OCI-LY3 (cell line): ENCODE measurements at regions not wholly inside any gene's neighbourhood (a gene's known extent, or its start where the extent isn't known, plus 50 kb on each side); places are given as distances from the start of the nearest gene placed in this dataset.

ENCODE experiments used
- H2AFZ ChIP-seq: fragments of 200-600, 300-600 bp; shearing (Covaris generic); 2 replicates; pipeline ENCODE4 v1.6.0; 2014; ENCODE audit warnings: antibody characterized with exemption, low read depth, low read length
- H3K27ac ChIP-seq: fragments of 200-600, 300-600 bp; sonication (generic); 2 replicates; pipeline ENCODE4 v1.5.1; 2014; ENCODE audit warnings: mild to moderate bottlenecking, low read length, moderate library complexity, mixed read lengths
- H3K27me3 ChIP-seq: fragments of 200-600, 300-600 bp; sonication (generic); 2 replicates; pipeline ENCODE4 v1.6.1; 2014; ENCODE audit warnings: low read depth, low read length, mixed read lengths
- H3K36me3 ChIP-seq: fragments of 200-600, 300-600 bp; sonication (generic); replicated peaks from 2 replicates; pipeline ENCODE3; 2014; ENCODE audit warnings: low read depth, low read length, mixed read lengths
- H3K4me1 ChIP-seq: fragments of 300-600, 200-600 bp; sonication (generic); 2 replicates; pipeline ENCODE4 v1.6.1; 2014; ENCODE audit warnings: low read length, mixed read lengths
- H3K4me2 ChIP-seq: fragments of 200-600, 300-600 bp; sonication (generic); 2 replicates; pipeline ENCODE4 v1.6.1; 2014; ENCODE audit warnings: low read length, mixed read lengths
- H3K4me3 ChIP-seq: fragments of 300-600, 200-600 bp; sonication (generic); 2 replicates; pipeline ENCODE4 v1.5.1; 2014; ENCODE audit warnings: antibody characterized with exemption, mild to moderate bottlenecking, low read length, moderate library complexity
- H3K79me2 ChIP-seq: fragments of 300-600, 200-600 bp; shearing (Covaris generic); 2 replicates; pipeline ENCODE4 v1.6.1; 2014; ENCODE audit warnings: mild to moderate bottlenecking, low read length, mixed read lengths
- H3K9ac ChIP-seq: fragments of 300-600, 200-600 bp; shearing (Covaris generic); 2 replicates; pipeline ENCODE4 v1.6.0; 2014; ENCODE audit warnings: mild to moderate bottlenecking, low read length, moderate library complexity
- H3K9me3 ChIP-seq: fragments of 200-600, 300-600 bp; shearing (Covaris generic); 2 replicates; pipeline ENCODE4 v1.6.1; 2014; ENCODE audit warnings: low read length, mixed read lengths; ENCODE audit not compliant: insufficient read depth
- H4K20me1 ChIP-seq: fragments of 200-600, 300-600 bp; sonication (generic); 2 replicates; pipeline ENCODE4 v1.6.1; 2016; ENCODE audit warnings: low read length, mixed read lengths; ENCODE audit not compliant: insufficient read depth
- EZH2phosphoT487 ChIP-seq: fragments of 200-600 bp; shearing (Covaris generic); IDR thresholded peaks from 2 replicates; pipeline ENCODE4 v1.6.1; 2018; ENCODE audit warnings: antibody characterized with exemption, mixed run types, low read depth
- TF ChIP-seq, protein P1 (sequence below): fragments of 200-600, 300-600 bp; sonication (generic); IDR thresholded peaks from 2 replicates; pipeline ENCODE4 v1.5.1; 2014; ENCODE audit warnings: antibody characterized with exemption, low read length, low read depth

- no peaks in the 10 kb centered on the region for H3K36me3 ChIP-seq
- H3K9me3 ChIP-seq = no peaks in the 10 kb centered on the region
- H3K27me3 ChIP-seq = no peaks in the 10 kb centered on the region
- TF ChIP-seq, protein P1, sequence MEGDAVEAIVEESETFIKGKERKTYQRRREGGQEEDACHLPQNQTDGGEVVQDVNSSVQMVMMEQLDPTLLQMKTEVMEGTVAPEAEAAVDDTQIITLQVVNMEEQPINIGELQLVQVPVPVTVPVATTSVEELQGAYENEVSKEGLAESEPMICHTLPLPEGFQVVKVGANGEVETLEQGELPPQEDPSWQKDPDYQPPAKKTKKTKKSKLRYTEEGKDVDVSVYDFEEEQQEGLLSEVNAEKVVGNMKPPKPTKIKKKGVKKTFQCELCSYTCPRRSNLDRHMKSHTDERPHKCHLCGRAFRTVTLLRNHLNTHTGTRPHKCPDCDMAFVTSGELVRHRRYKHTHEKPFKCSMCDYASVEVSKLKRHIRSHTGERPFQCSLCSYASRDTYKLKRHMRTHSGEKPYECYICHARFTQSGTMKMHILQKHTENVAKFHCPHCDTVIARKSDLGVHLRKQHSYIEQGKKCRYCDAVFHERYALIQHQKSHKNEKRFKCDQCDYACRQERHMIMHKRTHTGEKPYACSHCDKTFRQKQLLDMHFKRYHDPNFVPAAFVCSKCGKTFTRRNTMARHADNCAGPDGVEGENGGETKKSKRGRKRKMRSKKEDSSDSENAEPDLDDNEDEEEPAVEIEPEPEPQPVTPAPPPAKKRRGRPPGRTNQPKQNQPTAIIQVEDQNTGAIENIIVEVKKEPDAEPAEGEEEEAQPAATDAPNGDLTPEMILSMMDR = no peak
- no peak for TF ChIP-seq EZH2phosphoT487
- no peak overlapping the region for H3K9ac ChIP-seq
- no peak overlapping the region for H3K27ac ChIP-seq
- no peak overlapping the region for H3K4me2 ChIP-seq
- H3K4me3 ChIP-seq = no peak overlapping the region
- H2AFZ ChIP-seq = no peak overlapping the region
- no peaks in the 10 kb centered on the region for H3K79me2 ChIP-seq
- no peaks in the 10 kb centered on the region for H4K20me1 ChIP-seq
- no peaks in the 10 kb centered on the region for H3K4me1 ChIP-seq
These were observed 90.1 kb upstream of the FAM169A start for GRCh38 chr5:74956278-74956677.

- H3K27ac ChIP-seq = no peak overlapping the region
- no peak for TF ChIP-seq EZH2phosphoT487
- TF ChIP-seq, protein P1 = no peak
- H3K4me3 ChIP-seq = no peak overlapping the region
- no peaks in the 10 kb centered on the region for H3K36me3 ChIP-seq
- no peaks in the 10 kb centered on the region for H3K9me3 ChIP-seq
- no peak overlapping the region for H3K9ac ChIP-seq
- H2AFZ ChIP-seq = no peak overlapping the region
- H3K27me3 ChIP-seq = 0 out of 2 replicates have a peak, but pooled peaks cover 6% of the 10 kb centered on the region
- H3K79me2 ChIP-seq = no peaks in the 10 kb centered on the region
- H3K4me1 ChIP-seq = no peaks in the 10 kb centered on the region
- H4K20me1 ChIP-seq = no peaks in the 10 kb centered on the region
- H3K4me2 ChIP-seq = no peak overlapping the region
These were observed 88.7 kb upstream of the FAM169A start for GRCh38 chr5:74954919-74955318.

GRCh38 chr5:74953937-74954720 is 87.9 kb upstream of the FAM169A start:
- Histone ChIP-seq H3K9ac (no peak overlapping the region), H3K36me3 (no peaks in the 10 kb centered on the region), H3K4me1 (no peaks in the 10 kb centered on the region), H3K9me3 (no peaks in the 10 kb centered on the region), H3K27ac (no peak overlapping the region), H3K4me2 (no peak overlapping the region), H2AFZ (no peak overlapping the region), H3K4me3 (no peak overlapping the region), H4K20me1 (no peaks in the 10 kb centered on the region), H3K27me3 (0 out of 2 replicates have a peak, but pooled peaks cover 6% of the 10 kb centered on the region), H3K79me2 (no peaks in the 10 kb centered on the region)
- TF ChIP-seq EZH2phosphoT487 = no peak
- TF ChIP-seq, protein P1 = no peak

- Histone ChIP-seq H4K20me1 (no peaks in the 10 kb centered on the region), H3K4me3 (no peak overlapping the region), H2AFZ (no peak overlapping the region), H3K27me3 (0 out of 2 replicates have a peak, but pooled peaks cover 6% of the 10 kb centered on the region), H3K27ac (no peak overlapping the region), H3K4me1 (no peaks in the 10 kb centered on the region), H3K9me3 (no peaks in the 10 kb centered on the region), H3K4me2 (no peak overlapping the region), H3K79me2 (no peaks in the 10 kb centered on the region), H3K36me3 (no peaks in the 10 kb centered on the region), H3K9ac (no peak overlapping the region)
- no peak for TF ChIP-seq EZH2phosphoT487
- TF ChIP-seq, protein P1 = no peak
These were observed 87.4 kb upstream of the FAM169A start for GRCh38 chr5:74953554-74953936.
